MM.1S (cell line): ENCODE measurements at regions not wholly inside any gene's neighbourhood (a gene's known extent, or its start where the extent isn't known, plus 50 kb on each side); places are given as distances from the start of the nearest gene placed in this dataset.

Experiments
- EZH2 ChIP-seq: fragments of 300-600 bp; sonication (generic); optimal IDR thresholded peaks from 2 replicates; pipeline ENCODE3; 2017; ENCODE audit warnings: low read depth, mild to moderate bottlenecking, antibody characterized with exemption, low read length, mixed read lengths
- TF ChIP-seq, protein P1 (sequence below): fragments of 300-600 bp; sonication (generic); IDR thresholded peaks from 2 replicates; pipeline ENCODE4 v1.5.1; 2016; ENCODE audit warnings: antibody characterized with exemption, low read length, mixed read lengths

GRCh38 chr16:66198641-66199040, 167.8 kb upstream of the CDH5 start:
- TF ChIP-seq, protein P1, sequence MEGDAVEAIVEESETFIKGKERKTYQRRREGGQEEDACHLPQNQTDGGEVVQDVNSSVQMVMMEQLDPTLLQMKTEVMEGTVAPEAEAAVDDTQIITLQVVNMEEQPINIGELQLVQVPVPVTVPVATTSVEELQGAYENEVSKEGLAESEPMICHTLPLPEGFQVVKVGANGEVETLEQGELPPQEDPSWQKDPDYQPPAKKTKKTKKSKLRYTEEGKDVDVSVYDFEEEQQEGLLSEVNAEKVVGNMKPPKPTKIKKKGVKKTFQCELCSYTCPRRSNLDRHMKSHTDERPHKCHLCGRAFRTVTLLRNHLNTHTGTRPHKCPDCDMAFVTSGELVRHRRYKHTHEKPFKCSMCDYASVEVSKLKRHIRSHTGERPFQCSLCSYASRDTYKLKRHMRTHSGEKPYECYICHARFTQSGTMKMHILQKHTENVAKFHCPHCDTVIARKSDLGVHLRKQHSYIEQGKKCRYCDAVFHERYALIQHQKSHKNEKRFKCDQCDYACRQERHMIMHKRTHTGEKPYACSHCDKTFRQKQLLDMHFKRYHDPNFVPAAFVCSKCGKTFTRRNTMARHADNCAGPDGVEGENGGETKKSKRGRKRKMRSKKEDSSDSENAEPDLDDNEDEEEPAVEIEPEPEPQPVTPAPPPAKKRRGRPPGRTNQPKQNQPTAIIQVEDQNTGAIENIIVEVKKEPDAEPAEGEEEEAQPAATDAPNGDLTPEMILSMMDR: no peak
- no peak for TF ChIP-seq EZH2
